ENCODE measurements at regions not wholly inside any gene's neighbourhood (a gene's known extent, or its start where the extent isn't known, plus 50 kb on each side); places are given as distances from the start of the nearest gene placed in this dataset.

- no peak for TF ChIP-seq POLR2A (IDR thresholded peaks at IDR 0.05)
- TF ChIP-seq, protein P1, sequence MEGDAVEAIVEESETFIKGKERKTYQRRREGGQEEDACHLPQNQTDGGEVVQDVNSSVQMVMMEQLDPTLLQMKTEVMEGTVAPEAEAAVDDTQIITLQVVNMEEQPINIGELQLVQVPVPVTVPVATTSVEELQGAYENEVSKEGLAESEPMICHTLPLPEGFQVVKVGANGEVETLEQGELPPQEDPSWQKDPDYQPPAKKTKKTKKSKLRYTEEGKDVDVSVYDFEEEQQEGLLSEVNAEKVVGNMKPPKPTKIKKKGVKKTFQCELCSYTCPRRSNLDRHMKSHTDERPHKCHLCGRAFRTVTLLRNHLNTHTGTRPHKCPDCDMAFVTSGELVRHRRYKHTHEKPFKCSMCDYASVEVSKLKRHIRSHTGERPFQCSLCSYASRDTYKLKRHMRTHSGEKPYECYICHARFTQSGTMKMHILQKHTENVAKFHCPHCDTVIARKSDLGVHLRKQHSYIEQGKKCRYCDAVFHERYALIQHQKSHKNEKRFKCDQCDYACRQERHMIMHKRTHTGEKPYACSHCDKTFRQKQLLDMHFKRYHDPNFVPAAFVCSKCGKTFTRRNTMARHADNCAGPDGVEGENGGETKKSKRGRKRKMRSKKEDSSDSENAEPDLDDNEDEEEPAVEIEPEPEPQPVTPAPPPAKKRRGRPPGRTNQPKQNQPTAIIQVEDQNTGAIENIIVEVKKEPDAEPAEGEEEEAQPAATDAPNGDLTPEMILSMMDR (IDR thresholded peaks at IDR 0.05) = no peak
- TF ChIP-seq POLR2AphosphoS5 (IDR thresholded peaks at IDR 0.05) = no peak
- TF ChIP-seq EP300 (IDR thresholded peaks at IDR 0.05) = no peak
These were observed 64.2 kb downstream of the ARHGAP35 start for GRCh38 chr19:46924874-46925547.
